ENCODE measurements at regions not wholly inside any gene's neighbourhood (a gene's known extent, or its start where the extent isn't known, plus 50 kb on each side); places are given as distances from the start of the nearest gene placed in this dataset.

- no peak for TF ChIP-seq CTCF (IDR thresholded peaks at IDR 0.05; ENCODE audit: low read depth, low read length)
- POLR2A ChIA-PET = no interaction called here
- DNase-seq (ENCODE audit: low read depth, low spot score) = no peak
- no peaks in the 10 kb centered on the region for H3K9me3 ChIP-seq (ENCODE audit: control insufficient read depth, insufficient read depth, low read length)
- CTCF ChIA-PET = no interaction called here
- H3K27me3 ChIP-seq (ENCODE audit: control insufficient read depth, insufficient read depth, low read length) = no peaks in the 10 kb centered on the region
- H3K27ac ChIP-seq (ENCODE audit: low read depth, low read length) = no peak overlapping the region
- no peak overlapping the region for H3K4me3 ChIP-seq (ENCODE audit: low read depth, low read length)
Observed at GRCh38 chr6:119506631-119507174, 157.1 kb upstream of the MAN1A1 start.

DNA sequence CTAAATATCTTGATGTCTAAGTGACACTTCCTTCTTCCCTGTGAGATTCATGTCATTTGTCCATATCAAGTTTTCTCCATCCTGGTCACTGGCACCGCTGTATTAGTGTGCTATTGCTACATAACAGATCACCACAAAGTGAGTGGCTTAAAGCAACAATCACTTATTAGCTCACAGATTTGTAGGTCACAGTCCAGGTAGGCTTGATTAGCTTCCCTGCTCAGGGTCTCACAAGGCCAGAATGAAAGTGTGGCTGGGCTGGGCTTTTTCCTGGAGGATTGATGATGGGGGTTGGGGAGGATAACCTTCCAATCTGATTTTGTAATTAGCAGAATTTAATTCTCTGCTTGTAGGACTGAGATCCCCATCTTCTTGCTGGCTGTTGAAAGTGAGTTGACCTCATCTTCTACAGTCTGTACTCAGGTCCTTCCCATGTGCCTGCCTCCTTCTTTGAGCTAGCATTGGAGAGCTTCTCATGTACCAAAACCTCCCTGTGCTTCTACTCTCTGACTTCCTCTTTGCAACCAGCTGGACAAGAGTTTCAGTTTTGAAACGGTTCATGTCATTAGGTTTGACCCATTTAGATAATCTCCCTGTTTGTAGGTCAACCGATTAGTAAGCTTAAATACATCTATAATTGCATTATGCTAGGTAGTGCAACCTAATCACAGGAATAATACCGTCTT is 152.4 kb upstream of the MAN1A1 start:
- ChIA-PET POLR2A (no interaction called here), CTCF (no interaction called here)
- H3K9me3 ChIP-seq (ENCODE audit: control insufficient read depth, insufficient read depth, low read length) = no peaks in the 10 kb centered on the region
- H3K27me3 ChIP-seq (ENCODE audit: control insufficient read depth, insufficient read depth, low read length) = no peaks in the 10 kb centered on the region
- H3K27ac ChIP-seq (ENCODE audit: low read depth, low read length) = no peak overlapping the region
- DNase-seq (ENCODE audit: low read depth, low spot score) = no peak
- no peak for TF ChIP-seq CTCF (IDR thresholded peaks at IDR 0.05; ENCODE audit: low read depth, low read length)
- no peak overlapping the region for H3K4me3 ChIP-seq (ENCODE audit: low read depth, low read length)

- no peak for DNase-seq (ENCODE audit: low read depth, low spot score)
- no peak overlapping the region for H3K27ac ChIP-seq (ENCODE audit: low read depth, low read length)
- ChIA-PET CTCF (no interaction called here), POLR2A (no interaction called here)
- no peaks in the 10 kb centered on the region for H3K27me3 ChIP-seq (ENCODE audit: control insufficient read depth, insufficient read depth, low read length)
- TF ChIP-seq CTCF (IDR thresholded peaks at IDR 0.05; ENCODE audit: low read depth, low read length) = no peak
- no peaks in the 10 kb centered on the region for H3K9me3 ChIP-seq (ENCODE audit: control insufficient read depth, insufficient read depth, low read length)
- H3K4me3 ChIP-seq (ENCODE audit: low read depth, low read length) = no peak overlapping the region
Observed at GRCh38 chr6:119499797-119500196, 150.2 kb upstream of the MAN1A1 start.

DNA sequence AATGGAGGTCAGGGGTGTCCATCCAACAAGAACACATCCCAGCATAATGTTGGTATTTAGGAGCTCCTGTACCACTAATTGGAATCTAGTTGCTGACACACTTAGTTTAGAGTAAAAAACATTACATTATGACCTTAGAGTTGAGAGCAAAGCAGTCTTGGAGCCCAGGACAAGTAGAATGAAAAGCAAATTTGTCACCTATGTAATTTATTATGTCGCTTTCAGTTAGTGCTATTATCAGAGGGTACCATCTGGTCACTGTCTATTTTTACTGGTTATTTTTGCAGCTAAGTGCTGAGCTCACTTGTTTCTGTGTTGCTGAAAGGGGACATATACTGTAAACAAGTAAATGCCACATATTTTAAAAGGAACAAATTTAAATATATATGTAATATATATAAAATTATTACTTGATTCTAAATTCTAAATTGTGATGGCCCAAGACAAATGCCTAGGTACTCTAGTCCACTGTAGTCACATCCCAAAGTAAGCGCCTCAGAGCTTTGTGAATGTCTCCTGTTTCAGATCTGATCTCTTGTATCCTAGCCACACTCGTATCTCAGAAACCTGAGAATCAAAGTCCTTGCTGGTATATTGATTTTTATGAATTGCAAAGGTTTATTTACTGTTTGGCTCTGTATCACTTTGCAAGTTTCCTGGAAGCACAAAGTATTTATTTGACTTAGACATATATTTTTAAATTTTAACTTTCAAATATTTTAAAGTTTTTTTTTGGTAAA is 148.6 kb upstream of the MAN1A1 start:
- H3K27me3 ChIP-seq (ENCODE audit: control insufficient read depth, insufficient read depth, low read length) = no peaks in the 10 kb centered on the region
- H3K27ac ChIP-seq (ENCODE audit: low read depth, low read length) = no peak overlapping the region
- H3K9me3 ChIP-seq (ENCODE audit: control insufficient read depth, insufficient read depth, low read length) = no peaks in the 10 kb centered on the region
- no peak for TF ChIP-seq CTCF (IDR thresholded peaks at IDR 0.05; ENCODE audit: low read depth, low read length)
- no peak for DNase-seq (ENCODE audit: low read depth, low spot score)
- ChIA-PET CTCF (no interaction called here), POLR2A (no interaction called here)
- no peak overlapping the region for H3K4me3 ChIP-seq (ENCODE audit: low read depth, low read length)

DNA sequence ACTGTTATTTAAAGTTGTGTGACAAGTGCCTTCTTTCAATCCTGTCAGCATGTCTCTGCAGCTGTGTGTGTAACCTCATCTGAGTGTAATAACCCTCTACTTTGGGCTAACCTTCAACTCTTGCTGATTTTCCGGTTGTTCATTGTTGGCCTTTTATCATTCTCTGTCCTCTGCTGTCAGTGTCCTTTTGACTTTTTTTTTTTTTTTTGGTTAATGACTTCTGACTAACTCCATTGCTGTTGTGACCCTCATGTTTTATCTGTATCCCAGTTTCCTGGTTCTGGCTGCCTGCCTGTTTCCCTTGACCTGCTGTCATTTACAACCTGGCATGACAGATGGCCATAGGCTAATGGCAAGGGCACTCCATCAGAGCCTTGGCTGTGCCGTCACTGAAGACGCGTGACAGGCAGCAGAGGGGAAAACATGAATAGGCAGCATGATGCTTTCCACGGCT is 145.7 kb upstream of the MAN1A1 start:
- ChIA-PET POLR2A (no interaction called here), CTCF (no interaction called here)
- no peak for DNase-seq (ENCODE audit: low read depth, low spot score)
- no peak overlapping the region for H3K27ac ChIP-seq (ENCODE audit: low read depth, low read length)
- H3K27me3 ChIP-seq (ENCODE audit: control insufficient read depth, insufficient read depth, low read length) = no peaks in the 10 kb centered on the region
- H3K9me3 ChIP-seq (ENCODE audit: control insufficient read depth, insufficient read depth, low read length) = no peaks in the 10 kb centered on the region
- no peak overlapping the region for H3K4me3 ChIP-seq (ENCODE audit: low read depth, low read length)
- TF ChIP-seq CTCF (IDR thresholded peaks at IDR 0.05; ENCODE audit: low read depth, low read length) = no peak

All from AG04450 (cell line).